SK-N-SH (cell line): ENCODE measurements at regions not wholly inside any gene's neighbourhood (a gene's known extent, or its start where the extent isn't known, plus 50 kb on each side); places are given as distances from the start of the nearest gene placed in this dataset.

Source experiments
- CHD2 ChIP-seq: fragments of 150-350 bp; IDR thresholded peaks from 2 replicates; pipeline ENCODE4 v1.6.1; 2018; ENCODE audit warnings: low read length; ENCODE audit not compliant: partially characterized antibody
- EP300 ChIP-seq, 2 experiments: IDR thresholded peaks; 2 replicates each; pipeline versions ENCODE4 v1.4.0 to v1.6.1; 2012; ENCODE audit warnings: borderline replicate concordance in 1 of 2, low read depth in 1 of 2, low read length in 1 of 2
- FOXJ3 ChIP-seq: sonication (generic); formaldehyde crosslinking; IDR thresholded peaks from 2 replicates; pipeline ENCODE4 v1.5.1; 2020; ENCODE audit warnings: mild to moderate bottlenecking, missing genetic modification reagents
- POLR2AphosphoS5 ChIP-seq: IDR thresholded peaks from 2 replicates; pipeline ENCODE4 v1.6.1; 2012; ENCODE audit warnings: low read depth, low read length
- RAD21 ChIP-seq: IDR thresholded peaks from 2 replicates; pipeline ENCODE4 v1.6.1; 2012; ENCODE audit warnings: mild to moderate bottlenecking, low read length
- RFX5 ChIP-seq: IDR thresholded peaks from 2 replicates; pipeline ENCODE4 v1.6.1; 2012; ENCODE audit warnings: mild to moderate bottlenecking, improper control_type of control experiment, low read length
- SIN3A ChIP-seq: IDR thresholded peaks from 2 replicates; pipeline ENCODE4 v1.6.1; 2012; ENCODE audit warnings: low read depth, mild to moderate bottlenecking, low read length, moderate library complexity, borderline replicate concordance
- SMC3 ChIP-seq: IDR thresholded peaks from 2 replicates; pipeline ENCODE4 v1.6.1; 2012; ENCODE audit warnings: low read depth, low read length, improper control_type of control experiment
- TCF12 ChIP-seq: IDR thresholded peaks from 2 replicates; pipeline ENCODE4 v1.4.0; 2012
- YY1 ChIP-seq: IDR thresholded peaks from 2 replicates; pipeline ENCODE4 v1.4.0; 2012; ENCODE audit warnings: low read depth, mild to moderate bottlenecking
- TF ChIP-seq, protein P1 (sequence below): fragments of 200-600 bp; sonication (generic); IDR thresholded peaks from 2 replicates; pipeline ENCODE4 v1.6.1; 2017; ENCODE audit warnings: antibody characterized with exemption, mild to moderate bottlenecking, moderate library complexity
- TF ChIP-seq, protein P2 (sequence below): IDR thresholded peaks from 2 replicates; pipeline ENCODE4 v1.4.0; 2012; ENCODE audit warnings: low read depth, borderline replicate concordance
- TF ChIP-seq, protein P3 (sequence below): fragments of 150-350 bp; IDR thresholded peaks from 2 replicates; pipeline ENCODE4 v1.6.1; 2016; ENCODE audit warnings: mild to moderate bottlenecking, low read depth, low read length

DNA sequence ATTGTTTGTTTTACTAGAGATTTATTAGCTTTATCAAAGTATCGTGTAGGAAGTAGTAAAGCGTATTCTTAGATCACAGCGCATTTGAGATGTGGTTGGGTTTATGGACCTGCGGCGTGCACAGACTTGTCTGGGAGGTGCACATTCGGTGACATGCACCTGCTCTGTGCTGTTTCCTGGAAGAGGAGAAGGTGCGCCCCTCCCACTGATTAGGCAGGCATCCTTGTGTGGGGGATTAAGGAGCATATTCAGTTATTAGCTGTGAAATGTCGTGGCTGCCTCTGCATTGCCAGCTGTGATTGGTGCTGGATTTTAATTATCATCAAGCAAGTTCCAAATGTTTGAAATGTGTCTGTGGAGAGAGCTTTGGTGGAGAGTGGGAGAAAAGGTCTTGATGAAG lies 903.8 kb upstream of the RBFOX1 start:
- TF ChIP-seq, protein P1, sequence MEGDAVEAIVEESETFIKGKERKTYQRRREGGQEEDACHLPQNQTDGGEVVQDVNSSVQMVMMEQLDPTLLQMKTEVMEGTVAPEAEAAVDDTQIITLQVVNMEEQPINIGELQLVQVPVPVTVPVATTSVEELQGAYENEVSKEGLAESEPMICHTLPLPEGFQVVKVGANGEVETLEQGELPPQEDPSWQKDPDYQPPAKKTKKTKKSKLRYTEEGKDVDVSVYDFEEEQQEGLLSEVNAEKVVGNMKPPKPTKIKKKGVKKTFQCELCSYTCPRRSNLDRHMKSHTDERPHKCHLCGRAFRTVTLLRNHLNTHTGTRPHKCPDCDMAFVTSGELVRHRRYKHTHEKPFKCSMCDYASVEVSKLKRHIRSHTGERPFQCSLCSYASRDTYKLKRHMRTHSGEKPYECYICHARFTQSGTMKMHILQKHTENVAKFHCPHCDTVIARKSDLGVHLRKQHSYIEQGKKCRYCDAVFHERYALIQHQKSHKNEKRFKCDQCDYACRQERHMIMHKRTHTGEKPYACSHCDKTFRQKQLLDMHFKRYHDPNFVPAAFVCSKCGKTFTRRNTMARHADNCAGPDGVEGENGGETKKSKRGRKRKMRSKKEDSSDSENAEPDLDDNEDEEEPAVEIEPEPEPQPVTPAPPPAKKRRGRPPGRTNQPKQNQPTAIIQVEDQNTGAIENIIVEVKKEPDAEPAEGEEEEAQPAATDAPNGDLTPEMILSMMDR = no peak
- TF ChIP-seq YY1 = no peak
- no peak for TF ChIP-seq CHD2
- TF ChIP-seq TCF12 = no peak
- no peak for TF ChIP-seq FOXJ3
- TF ChIP-seq, protein P2, sequence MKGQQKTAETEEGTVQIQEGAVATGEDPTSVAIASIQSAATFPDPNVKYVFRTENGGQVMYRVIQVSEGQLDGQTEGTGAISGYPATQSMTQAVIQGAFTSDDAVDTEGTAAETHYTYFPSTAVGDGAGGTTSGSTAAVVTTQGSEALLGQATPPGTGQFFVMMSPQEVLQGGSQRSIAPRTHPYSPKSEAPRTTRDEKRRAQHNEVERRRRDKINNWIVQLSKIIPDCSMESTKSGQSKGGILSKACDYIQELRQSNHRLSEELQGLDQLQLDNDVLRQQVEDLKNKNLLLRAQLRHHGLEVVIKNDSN = no peak
- TF ChIP-seq SMC3 = no peak
- TF ChIP-seq RFX5 = no peak
- TF ChIP-seq RAD21 = no peak
- TF ChIP-seq POLR2AphosphoS5 = no peak
- TF ChIP-seq, protein P3, sequence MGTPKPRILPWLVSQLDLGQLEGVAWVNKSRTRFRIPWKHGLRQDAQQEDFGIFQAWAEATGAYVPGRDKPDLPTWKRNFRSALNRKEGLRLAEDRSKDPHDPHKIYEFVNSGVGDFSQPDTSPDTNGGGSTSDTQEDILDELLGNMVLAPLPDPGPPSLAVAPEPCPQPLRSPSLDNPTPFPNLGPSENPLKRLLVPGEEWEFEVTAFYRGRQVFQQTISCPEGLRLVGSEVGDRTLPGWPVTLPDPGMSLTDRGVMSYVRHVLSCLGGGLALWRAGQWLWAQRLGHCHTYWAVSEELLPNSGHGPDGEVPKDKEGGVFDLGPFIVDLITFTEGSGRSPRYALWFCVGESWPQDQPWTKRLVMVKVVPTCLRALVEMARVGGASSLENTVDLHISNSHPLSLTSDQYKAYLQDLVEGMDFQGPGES = no peak
- no peak for TF ChIP-seq EP300 (IDR thresholded peaks at IDR 0.05; ENCODE audit: borderline replicate concordance in 1 of 2, low read depth in 1 of 2, low read length in 1 of 2)
- no peak for TF ChIP-seq SIN3A
